ENCODE measurements at regions not wholly inside any gene's neighbourhood (a gene's known extent, or its start where the extent isn't known, plus 50 kb on each side); places are given as distances from the start of the nearest gene placed in this dataset.
"Not testable (repeated sequence)": the region's sequence is repeated elsewhere in the genome, so short reads cannot be mapped to it uniquely, and the experiment has no call there.

GRCh38 chr11:33455867-33456463, 198.8 kb downstream of the HIPK3 start:
- DNase-seq = no peak

DNA sequence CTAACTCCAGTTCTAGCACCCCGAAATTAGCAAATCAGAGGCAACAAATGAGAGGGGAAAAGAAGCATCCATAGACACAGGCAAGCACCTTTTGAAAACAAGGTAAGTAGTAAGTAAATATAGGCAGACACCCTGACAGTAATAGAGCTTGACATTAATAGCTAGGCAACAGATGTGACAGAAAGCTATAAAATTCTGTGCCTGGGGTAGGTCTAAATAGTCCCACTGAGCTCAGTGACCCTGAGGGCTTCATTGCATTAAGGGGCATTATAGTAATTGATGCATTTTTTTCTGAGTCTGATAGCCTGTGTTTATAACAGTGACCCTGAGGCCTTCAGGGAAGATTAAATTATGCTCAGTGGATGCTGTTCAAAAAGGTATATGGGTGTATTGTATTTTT, 197.1 kb downstream of the HIPK3 start:
- no peak for DNase-seq

DNA sequence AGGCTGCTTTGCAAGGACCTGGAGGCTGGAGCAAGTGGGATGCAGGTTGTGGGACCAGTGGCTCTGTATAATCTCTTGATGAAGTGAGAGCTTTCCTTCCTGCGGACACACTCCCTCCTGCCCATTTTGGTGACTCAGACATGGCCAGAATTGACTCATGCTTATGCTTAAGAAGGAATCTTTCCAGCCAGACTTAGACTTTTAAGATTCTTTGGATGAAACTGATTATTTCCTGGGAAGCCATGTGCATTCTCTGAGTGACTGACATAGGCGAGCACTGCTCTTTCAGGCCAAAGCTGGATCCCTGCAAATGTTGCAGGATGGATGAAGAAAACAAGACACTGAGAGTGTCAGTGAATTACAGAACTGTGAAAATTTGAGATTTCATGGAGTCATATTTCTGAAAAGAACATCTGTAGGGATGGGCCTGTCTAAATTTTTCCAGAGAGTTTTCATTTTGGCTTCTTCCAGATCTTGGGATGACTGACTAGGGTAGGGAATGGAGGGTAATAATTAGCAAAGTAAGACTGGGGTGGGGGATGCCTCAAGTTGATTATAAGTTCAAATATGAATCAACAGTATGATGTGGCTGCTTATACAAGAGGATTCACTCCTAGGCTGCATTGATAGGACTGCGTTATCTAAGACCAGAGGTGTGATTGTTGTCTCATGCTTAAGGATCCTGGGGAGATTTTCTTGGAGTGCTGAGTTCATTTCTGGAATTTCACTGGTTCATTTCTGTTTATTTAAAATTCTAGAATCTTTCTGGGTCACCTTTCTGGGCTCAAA, 195.8 kb downstream of the HIPK3 start:
- DNase-seq = no peak

- no peak for DNase-seq
Measured at GRCh38 chr11:33451364-33451763, 194.2 kb downstream of the HIPK3 start.

GRCh38 chr11:33449798-33450197, 192.6 kb downstream of the HIPK3 start:
- DNase-seq = no peak

- no peak for DNase-seq
Measured at GRCh38 chr11:33448461-33449130, 191.4 kb downstream of the HIPK3 start.

- DNase-seq = no peak
Measured at GRCh38 chr11:33445761-33446161, 188.6 kb downstream of the HIPK3 start.

DNA sequence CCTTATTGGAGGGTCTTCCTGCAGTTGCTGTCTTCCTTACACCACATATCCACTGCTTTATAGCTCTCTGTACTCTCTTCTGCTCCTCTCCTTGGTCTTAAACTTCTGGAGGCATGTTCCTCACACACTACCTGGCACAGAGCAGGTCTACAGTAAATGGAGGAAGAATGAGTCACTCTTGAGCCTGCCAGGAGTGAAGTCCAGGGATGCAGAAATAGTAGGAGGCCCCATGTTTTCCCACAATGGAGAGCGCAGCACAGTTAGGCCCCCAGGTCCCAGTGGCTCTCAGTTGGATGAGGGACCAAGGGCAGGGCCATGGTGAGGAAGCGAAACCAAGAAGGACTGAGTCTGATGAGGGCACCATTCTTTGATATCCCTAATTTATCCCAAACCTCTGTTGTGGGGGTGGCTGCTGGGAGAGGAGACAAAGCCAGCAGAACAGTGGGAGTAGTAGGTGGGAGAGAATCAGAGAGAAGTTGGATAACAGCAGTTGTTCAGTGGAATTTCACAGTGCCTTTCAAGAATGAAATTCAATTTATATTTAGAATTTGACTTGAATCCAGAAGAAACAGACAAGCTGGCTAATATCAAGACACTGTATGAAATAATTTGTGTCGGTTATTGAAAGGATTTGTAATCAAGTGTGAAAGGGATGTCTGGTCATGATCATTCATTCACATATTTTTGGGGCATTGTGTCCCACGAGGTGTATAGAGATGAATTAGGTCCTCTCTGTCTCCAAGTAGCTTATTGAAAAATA, 187.8 kb downstream of the HIPK3 start:
- no peak for DNase-seq

DNA sequence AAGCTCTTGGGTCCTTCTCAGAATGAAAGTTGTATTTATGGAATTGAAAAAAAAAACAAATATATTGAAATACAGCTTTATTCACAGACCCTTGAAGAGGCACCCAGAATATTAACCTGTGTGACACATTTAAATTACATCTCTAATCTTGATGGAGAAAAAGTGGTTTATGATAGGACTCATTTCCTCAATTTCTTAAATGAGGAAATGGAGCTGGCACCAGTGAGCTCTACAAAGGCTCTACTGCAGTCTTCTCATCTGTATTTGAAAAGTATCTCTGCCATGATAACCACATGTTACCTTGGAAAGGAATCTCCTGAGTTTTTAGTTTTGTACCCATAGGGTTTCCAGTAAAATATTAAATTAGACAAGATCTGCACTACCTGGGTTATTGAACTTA, 186.5 kb downstream of the HIPK3 start:
- no peak for DNase-seq

GRCh38 chr11:33438301-33438700, 181.1 kb downstream of the HIPK3 start:
- DNase-seq = no peak

- DNase-seq = no peak
Measured at GRCh38 chr11:33437529-33437928, 180.3 kb downstream of the HIPK3 start.

DNA sequence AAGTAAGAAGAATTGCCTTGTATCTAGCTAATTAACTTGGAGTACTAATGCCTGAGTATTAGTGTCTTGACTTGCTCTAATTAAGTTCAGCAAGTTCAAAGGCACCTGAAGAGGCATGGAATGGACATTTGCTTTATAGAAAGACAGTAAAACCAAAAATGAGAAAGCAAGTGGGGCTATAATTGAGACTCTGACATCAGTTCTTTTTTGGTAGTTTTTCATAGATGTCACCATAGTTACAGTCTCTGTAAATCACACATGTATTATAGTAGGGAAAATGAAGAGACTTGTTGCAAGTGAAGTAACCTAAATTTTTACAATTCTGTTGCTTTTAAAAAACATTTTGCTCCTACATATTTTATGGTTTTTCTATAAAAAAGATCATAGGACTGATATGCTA, 178.0 kb downstream of the HIPK3 start:
- DNase-seq = no peak

DNA sequence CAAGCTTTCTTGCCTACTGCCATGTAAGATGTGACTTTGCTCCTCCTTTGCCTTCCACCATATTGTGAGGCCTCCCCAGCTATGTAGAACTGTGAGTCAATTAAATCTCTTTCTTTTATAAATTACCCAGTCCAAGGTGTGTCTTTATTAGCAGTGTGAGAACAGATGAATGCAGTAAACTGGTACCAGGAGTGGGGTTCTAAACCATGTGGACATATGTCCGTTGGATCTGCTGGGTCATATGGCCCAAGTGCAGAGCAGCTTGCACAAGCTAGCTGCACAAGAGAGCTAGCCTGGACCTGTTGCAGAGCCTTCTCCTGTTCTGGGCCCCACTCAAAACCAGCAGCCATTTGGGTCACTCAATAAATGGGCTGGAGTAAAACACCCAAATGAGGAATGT, 177.1 kb downstream of the HIPK3 start:
- no peak for DNase-seq

GRCh38 chr11:33428435-33428834, 171.3 kb downstream of the HIPK3 start:
- not testable (repeated sequence) for DNase-seq

- no peak for DNase-seq
Measured at GRCh38 chr11:33420959-33421566, 163.9 kb downstream of the HIPK3 start.

DNA sequence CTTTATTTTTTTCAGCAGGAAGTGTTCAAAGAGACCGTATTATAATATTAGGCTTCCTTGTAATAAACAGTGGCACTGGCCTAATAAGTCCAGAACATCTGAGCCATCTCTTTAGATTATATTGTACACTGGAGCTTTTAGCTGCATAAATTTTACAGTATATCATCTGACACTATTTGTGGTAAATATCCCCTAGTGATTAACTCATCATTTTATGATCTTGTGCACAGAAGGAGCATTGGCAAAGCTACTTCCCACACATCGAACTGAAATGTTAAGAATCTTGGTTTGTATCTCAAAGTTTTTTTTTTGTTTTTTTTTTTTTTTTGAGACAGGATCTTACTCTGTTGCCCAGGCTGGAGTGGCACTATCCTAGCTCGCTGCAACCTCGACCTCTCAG, 162.7 kb downstream of the HIPK3 start:
- no peak for DNase-seq

DNA sequence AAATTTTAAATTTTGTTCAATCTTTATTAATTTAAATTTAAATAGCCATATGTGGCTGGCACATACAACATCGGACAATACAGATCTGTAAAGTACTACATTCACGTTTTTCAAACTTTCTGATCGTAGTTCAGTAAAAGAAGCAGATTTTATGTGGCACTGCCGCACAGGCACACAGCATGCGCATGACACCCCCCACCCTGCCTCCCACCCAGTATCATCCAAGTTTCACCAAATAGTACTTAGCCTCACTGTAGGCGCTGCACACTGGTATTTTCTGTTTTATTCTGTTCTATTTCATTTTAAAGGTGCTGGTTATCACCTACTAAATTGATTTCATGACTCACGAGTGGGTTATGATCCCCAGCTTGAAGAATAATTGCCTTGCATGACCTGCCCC, 159.9 kb downstream of the HIPK3 start:
- no peak for DNase-seq

DNA sequence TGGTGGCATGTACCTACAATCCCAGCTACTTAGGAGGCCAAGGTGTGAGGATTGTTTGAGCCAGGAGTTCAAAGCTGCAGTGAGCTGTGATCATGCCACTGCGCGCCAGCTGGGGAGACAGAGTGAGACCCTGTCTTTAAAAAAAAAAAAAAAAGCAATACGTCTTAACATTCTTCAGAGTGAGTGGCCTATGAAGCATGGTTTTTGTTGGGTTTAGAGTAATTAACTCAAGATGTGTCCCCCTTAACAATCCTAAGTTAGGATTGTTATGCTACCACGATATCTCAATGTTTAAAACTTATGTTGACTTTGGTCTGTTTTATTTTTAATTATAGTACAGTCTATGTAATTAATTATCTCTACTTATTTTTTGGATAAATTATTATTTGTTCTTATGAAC, 156.1 kb downstream of the HIPK3 start:
- no peak for DNase-seq

GRCh38 chr11:33412241-33412640, 155.1 kb downstream of the HIPK3 start:
- no peak for DNase-seq

GRCh38 chr11:33411751-33412150, 154.6 kb downstream of the HIPK3 start:
- no peak for DNase-seq

DNA sequence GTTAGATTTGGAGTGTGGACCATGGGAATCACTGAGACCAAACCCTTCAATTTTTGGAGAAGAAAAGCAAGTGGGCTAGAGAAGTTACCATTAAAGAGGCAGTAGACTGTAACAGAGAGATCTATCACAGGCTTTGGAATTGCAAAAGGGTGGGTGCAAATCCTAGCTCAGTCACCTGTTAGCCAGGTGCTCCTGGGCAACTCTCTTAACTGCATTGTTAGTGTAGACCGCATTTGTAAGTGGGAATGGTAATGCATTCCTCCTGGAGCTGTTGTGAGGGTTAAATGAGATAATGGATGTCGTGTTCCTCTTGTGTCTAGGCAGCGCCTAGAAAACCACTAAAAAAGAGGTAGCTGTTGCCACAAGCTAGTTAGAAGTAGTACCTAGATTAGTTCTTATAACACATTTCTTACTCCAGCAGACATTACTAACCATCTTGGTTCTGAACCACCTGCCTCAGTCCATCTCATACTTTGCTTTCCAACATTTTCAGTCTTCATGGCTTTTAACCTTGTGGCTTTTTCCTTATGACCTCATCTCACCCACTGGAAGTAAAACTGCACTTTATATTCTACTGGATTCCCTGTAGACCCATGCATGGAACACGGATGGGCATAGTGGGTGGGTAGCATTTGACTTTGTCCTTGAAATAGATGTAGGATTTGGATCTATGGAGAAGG, 153.0 kb downstream of the HIPK3 start:
- DNase-seq = no peak

All from NCI-H526 (cell line).